Esophagus muscularis mucosa (tissue), 4 donors: ENCODE measurements at regions not wholly inside any gene's neighbourhood (a gene's known extent, or its start where the extent isn't known, plus 50 kb on each side); places are given as distances from the start of the nearest gene placed in this dataset.

Experiments used
- DNase-seq: peaks from one replicate; pipeline ENCODE4 v3.0.0-alpha.2; 2017; ENCODE audit errors: extremely low spot score
- H3K27ac ChIP-seq, 4 donors: fragments of 200-600 bp; sonication (generic); replicated peaks in 1 of 4; 1 replicate in 3 of 4; 2 replicates in 1 of 4; pipeline ENCODE4 v1.5.1; 2016 to 2019; ENCODE audit warnings: mild to moderate bottlenecking in 1 of 4
- H3K27me3 ChIP-seq, 4 donors: fragments of 200-600 bp; sonication (generic); one replicate each; pipeline versions ENCODE4 v1.5.1 to v1.6.0; 2016 to 2019
- H3K36me3 ChIP-seq, 4 donors: fragments of 200-600 bp; sonication (generic); one replicate each; pipeline ENCODE4 v1.5.1; 2016 to 2019
- H3K4me1 ChIP-seq, 4 donors: fragments of 200-600 bp; sonication (generic); one replicate each; pipeline ENCODE4 v1.5.1; 2016 to 2019
- H3K4me3 ChIP-seq, 4 donors: fragments of 200-600 bp; sonication (generic); 1 replicate in 2 of 4; 2 replicates in 2 of 4; pipeline ENCODE4 v1.5.1; 2016 to 2019; ENCODE audit warnings: mild to moderate bottlenecking in 4 of 4, moderate library complexity in 1 of 4
- H3K9me3 ChIP-seq, 4 donors: fragments of 200-600 bp; sonication (generic); 1 replicate in 3 of 4; 2 replicates in 1 of 4; pipeline ENCODE4 v1.5.1; 2016 to 2019
- EP300 ChIP-seq: sonication (generic); formaldehyde crosslinking; IDR thresholded peaks from one replicate; pipeline ENCODE4 v1.6.1; 2017; ENCODE audit warnings: antibody characterized with exemption
- POLR2A ChIP-seq: fragments of 450-650 bp; IDR thresholded peaks from one replicate; pipeline ENCODE4 v1.6.1; 2017; ENCODE audit warnings: antibody characterized with exemption, moderate library complexity, mild to moderate bottlenecking, low read depth
- POLR2AphosphoS5 ChIP-seq, 2 donors: sonication (generic); formaldehyde crosslinking; IDR thresholded peaks; one replicate each; pipeline ENCODE4 v1.6.1; 2017; ENCODE audit warnings: antibody characterized with exemption in 2 of 2
- WGBS: methylation state at CpG from one replicate; pipeline ENCODE4 v1.1.5; 2018; 5-methylcytosine and 5-hydroxymethylcytosine counted together
- intact Hi-C: fragments of 100-400 bp; cut with DNase I; formaldehyde crosslinking; loops from one replicate; pipeline ENCODE4 v1.15.1; 2023
- TF ChIP-seq, protein P1 (sequence below), 3 experiments: fragments of 200-600 bp in 2 of 3; fragments of 450-650 bp in 1 of 3; sonication (generic) in 2 of 3; IDR thresholded peaks; one replicate each; pipeline ENCODE4 v1.5.1; 2017 to 2019; ENCODE audit warnings: antibody characterized with exemption in 3 of 3, mild to moderate bottlenecking in 2 of 3, moderate library complexity in 1 of 3

GRCh38 chr7:41885078-41885477, 182.2 kb upstream of the INHBA start:
- H3K27ac ChIP-seq, result no peak overlapping the region

GRCh38 chr7:41882745-41883420, 180.0 kb upstream of the INHBA start:
- no peak for TF ChIP-seq POLR2AphosphoS5 (IDR thresholded peaks at IDR 0.05)
- no peak for TF ChIP-seq EP300
- TF ChIP-seq POLR2A, result no peak
- TF ChIP-seq, protein P1, sequence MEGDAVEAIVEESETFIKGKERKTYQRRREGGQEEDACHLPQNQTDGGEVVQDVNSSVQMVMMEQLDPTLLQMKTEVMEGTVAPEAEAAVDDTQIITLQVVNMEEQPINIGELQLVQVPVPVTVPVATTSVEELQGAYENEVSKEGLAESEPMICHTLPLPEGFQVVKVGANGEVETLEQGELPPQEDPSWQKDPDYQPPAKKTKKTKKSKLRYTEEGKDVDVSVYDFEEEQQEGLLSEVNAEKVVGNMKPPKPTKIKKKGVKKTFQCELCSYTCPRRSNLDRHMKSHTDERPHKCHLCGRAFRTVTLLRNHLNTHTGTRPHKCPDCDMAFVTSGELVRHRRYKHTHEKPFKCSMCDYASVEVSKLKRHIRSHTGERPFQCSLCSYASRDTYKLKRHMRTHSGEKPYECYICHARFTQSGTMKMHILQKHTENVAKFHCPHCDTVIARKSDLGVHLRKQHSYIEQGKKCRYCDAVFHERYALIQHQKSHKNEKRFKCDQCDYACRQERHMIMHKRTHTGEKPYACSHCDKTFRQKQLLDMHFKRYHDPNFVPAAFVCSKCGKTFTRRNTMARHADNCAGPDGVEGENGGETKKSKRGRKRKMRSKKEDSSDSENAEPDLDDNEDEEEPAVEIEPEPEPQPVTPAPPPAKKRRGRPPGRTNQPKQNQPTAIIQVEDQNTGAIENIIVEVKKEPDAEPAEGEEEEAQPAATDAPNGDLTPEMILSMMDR (IDR thresholded peaks at IDR 0.05), result no peak

More at GRCh38 chr7:41885078-41885477, 182.2 kb upstream of the INHBA start:
- DNase-seq, result no peak
- intact Hi-C loops, result no loop called here
- H3K36me3 ChIP-seq, result no peaks in the 10 kb centered on the region
- H3K4me1 ChIP-seq, result peaks cover 21 to 42% (median 37%) of the 10 kb centered on the region in 4 donors
- H3K9me3 ChIP-seq, result no peaks in the 10 kb centered on the region
- H3K27me3 ChIP-seq, result no peaks in the 10 kb centered on the region
- no peak for TF ChIP-seq EP300
- TF ChIP-seq, protein P1 (IDR thresholded peaks at IDR 0.05), result no peak
- no peak for TF ChIP-seq POLR2A
- TF ChIP-seq POLR2AphosphoS5 (IDR thresholded peaks at IDR 0.05), result no peak
- no peak overlapping the region for H3K4me3 ChIP-seq

GRCh38 chr7:41882256-41882655, 179.4 kb upstream of the INHBA start:
- intact Hi-C loops, result no loop called here
- H3K4me3 ChIP-seq, result no peak overlapping the region
- no peak for TF ChIP-seq EP300
- no peak for TF ChIP-seq POLR2AphosphoS5 (IDR thresholded peaks at IDR 0.05)
- no peak for TF ChIP-seq POLR2A
- TF ChIP-seq, protein P1 (IDR thresholded peaks at IDR 0.05), result no peak
- no peak overlapping the region for H3K27ac ChIP-seq
- no peaks in the 10 kb centered on the region for H3K27me3 ChIP-seq
- H3K9me3 ChIP-seq, result no peaks in the 10 kb centered on the region
- no peaks in the 10 kb centered on the region for H3K36me3 ChIP-seq
- 82% methylated on average over 5 of the region's 5 CpGs for WGBS
- peaks cover 20 to 43% (median 33%) of the 10 kb centered on the region in 4 donors for H3K4me1 ChIP-seq
- no peak for DNase-seq

More at GRCh38 chr7:41882745-41883420, 180.0 kb upstream of the INHBA start:
- Histone ChIP-seq H3K4me1 (peaks cover 21 to 48% (median 39%) of the 10 kb centered on the region in 4 donors), H3K9me3 (no peaks in the 10 kb centered on the region), H3K27me3 (no peaks in the 10 kb centered on the region), H3K27ac (no peak overlapping the region), H3K4me3 (no peak overlapping the region), H3K36me3 (no peaks in the 10 kb centered on the region)
- intact Hi-C loops, result no loop called here
- DNase-seq, result no peak
- 92% methylated on average over 16 of the region's 16 CpGs for WGBS

GRCh38 chr7:41881331-41882130, 178.6 kb upstream of the INHBA start:
- no peak overlapping the region for H3K4me3 ChIP-seq
- no peaks in the 10 kb centered on the region for H3K9me3 ChIP-seq
- TF ChIP-seq POLR2AphosphoS5 (IDR thresholded peaks at IDR 0.05) (no peak), EP300 (no peak), POLR2A (no peak)
- TF ChIP-seq, protein P1 (IDR thresholded peaks at IDR 0.05), result no peak
- intact Hi-C loops, result no loop called here
- H3K4me1 ChIP-seq, result peaks cover 12 to 36% (median 26%) of the 10 kb centered on the region in 4 donors
- peak overlapping the region in 1 of 4 donors; percentile 18 for H3K27ac ChIP-seq
- no peak for DNase-seq
- H3K27me3 ChIP-seq, result no peaks in the 10 kb centered on the region
- H3K36me3 ChIP-seq, result no peaks in the 10 kb centered on the region
- WGBS, result 62% methylated on average over 13 of the region's 13 CpGs
